ENCODE measurements at regions not wholly inside any gene's neighbourhood (a gene's known extent, or its start where the extent isn't known, plus 50 kb on each side); places are given as distances from the start of the nearest gene placed in this dataset.
A peak's percentile ranks its signal among the peaks of the same experiment; 100 is the strongest.

DNA sequence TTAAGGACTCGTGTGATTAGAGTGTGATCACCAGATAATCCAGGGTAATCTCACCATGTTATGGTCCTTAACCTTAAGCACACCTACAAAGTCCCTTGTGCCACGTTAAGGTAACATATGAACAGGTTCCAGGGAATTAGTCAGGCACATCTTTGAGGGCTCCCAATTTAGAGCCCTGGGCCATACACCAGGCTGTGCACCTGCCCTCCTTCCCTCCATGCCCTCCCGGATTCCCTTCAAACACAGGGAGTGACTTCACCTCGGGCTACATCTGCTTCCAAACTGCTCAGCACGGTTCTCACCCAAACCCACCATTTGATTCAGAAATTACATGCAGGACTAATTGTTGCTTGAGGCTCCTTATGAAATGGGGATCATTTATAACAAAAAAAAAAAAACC, 93.9 kb upstream of the HABP2 start:
- no peak for DNase-seq (ENCODE audit: low spot score)
- Mint-ChIP-seq H3K9me3 (ENCODE audit: low read depth) (peaks cover 7% of the 10 kb centered on the region), H3K4me3 (ENCODE audit: unreplicated experiment) (no peak overlapping the region), H3K4me1 (ENCODE audit: low read depth) (peaks cover 11% of the 10 kb centered on the region), H3K36me3 (ENCODE audit: low read depth) (no peaks in the 10 kb centered on the region), H3K27ac (ENCODE audit: unreplicated experiment) (no peak overlapping the region), H3K27me3 (ENCODE audit: low read depth) (peaks cover 15% of the 10 kb centered on the region)
- TF ChIP-seq, protein P1, sequence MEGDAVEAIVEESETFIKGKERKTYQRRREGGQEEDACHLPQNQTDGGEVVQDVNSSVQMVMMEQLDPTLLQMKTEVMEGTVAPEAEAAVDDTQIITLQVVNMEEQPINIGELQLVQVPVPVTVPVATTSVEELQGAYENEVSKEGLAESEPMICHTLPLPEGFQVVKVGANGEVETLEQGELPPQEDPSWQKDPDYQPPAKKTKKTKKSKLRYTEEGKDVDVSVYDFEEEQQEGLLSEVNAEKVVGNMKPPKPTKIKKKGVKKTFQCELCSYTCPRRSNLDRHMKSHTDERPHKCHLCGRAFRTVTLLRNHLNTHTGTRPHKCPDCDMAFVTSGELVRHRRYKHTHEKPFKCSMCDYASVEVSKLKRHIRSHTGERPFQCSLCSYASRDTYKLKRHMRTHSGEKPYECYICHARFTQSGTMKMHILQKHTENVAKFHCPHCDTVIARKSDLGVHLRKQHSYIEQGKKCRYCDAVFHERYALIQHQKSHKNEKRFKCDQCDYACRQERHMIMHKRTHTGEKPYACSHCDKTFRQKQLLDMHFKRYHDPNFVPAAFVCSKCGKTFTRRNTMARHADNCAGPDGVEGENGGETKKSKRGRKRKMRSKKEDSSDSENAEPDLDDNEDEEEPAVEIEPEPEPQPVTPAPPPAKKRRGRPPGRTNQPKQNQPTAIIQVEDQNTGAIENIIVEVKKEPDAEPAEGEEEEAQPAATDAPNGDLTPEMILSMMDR (IDR thresholded peaks at IDR 0.05): no peak

GRCh38 chr10:113459626-113460280, 93.1 kb upstream of the HABP2 start:
- peaks cover 15% of the 10 kb centered on the region for H3K27me3 Mint-ChIP-seq (ENCODE audit: low read depth)
- H3K27ac Mint-ChIP-seq (ENCODE audit: unreplicated experiment): no peak overlapping the region
- peaks cover 7% of the 10 kb centered on the region for H3K9me3 Mint-ChIP-seq (ENCODE audit: low read depth)
- peaks cover 8% of the 10 kb centered on the region for H3K4me1 Mint-ChIP-seq (ENCODE audit: low read depth)
- TF ChIP-seq, protein P1 (IDR thresholded peaks at IDR 0.05): no peak
- H3K36me3 Mint-ChIP-seq (ENCODE audit: low read depth): no peaks in the 10 kb centered on the region
- no peak overlapping the region for H3K4me3 Mint-ChIP-seq (ENCODE audit: unreplicated experiment)
- no peak for DNase-seq (ENCODE audit: low spot score)

DNA sequence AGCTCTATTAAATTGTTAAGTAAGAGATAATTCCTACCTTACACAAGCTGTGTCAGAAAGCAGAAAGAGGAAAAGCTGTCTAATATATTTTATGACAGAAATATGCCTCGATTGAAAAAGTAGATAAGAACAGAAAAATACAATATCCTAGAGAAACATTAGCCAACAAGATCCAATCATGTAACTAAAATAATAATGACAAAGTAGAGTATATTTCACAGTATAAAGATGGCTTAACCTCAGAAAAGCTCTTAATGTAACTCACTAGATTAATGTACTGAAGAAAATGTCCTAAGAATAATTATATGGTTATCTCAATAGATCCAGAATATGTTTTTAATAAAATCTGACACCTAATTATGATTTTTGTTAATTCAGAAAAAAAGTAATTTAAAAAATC, 89.8 kb upstream of the HABP2 start:
- Mint-ChIP-seq H3K36me3 (ENCODE audit: low read depth) (no peaks in the 10 kb centered on the region), H3K9me3 (ENCODE audit: low read depth) (peaks cover 3% of the 10 kb centered on the region), H3K4me3 (ENCODE audit: unreplicated experiment) (no peak overlapping the region), H3K27me3 (ENCODE audit: low read depth) (peaks cover 15% of the 10 kb centered on the region), H3K27ac (ENCODE audit: unreplicated experiment) (no peak overlapping the region), H3K4me1 (ENCODE audit: low read depth) (peaks cover 8% of the 10 kb centered on the region)
- no peak for DNase-seq (ENCODE audit: low spot score)
- TF ChIP-seq, protein P1 (IDR thresholded peaks at IDR 0.05): no peak

DNA sequence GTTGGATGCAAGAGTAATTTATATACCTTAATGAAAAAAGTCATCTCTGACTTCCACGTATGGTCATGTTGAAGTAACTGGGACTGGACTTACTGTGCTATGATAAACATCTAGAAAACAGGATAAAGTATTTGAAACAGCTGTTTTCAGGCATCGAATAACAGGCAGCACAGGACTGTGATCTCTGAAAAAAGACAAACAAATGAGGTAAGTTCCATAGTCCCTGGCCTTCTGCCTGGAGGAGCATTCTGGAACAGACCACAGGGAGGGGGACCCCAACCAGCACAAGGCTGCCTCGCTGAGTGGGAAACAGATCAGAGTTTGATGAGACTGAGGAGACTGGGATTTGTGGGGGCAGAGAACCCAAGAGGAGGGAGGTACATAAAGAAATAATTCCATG, 89.1 kb upstream of the HABP2 start:
- peak overlapping the region; percentile 11 for H3K27ac Mint-ChIP-seq (ENCODE audit: unreplicated experiment)
- peaks cover 8% of the 10 kb centered on the region for H3K4me1 Mint-ChIP-seq (ENCODE audit: low read depth)
- H3K4me3 Mint-ChIP-seq (ENCODE audit: unreplicated experiment): no peak overlapping the region
- no peak for DNase-seq (ENCODE audit: low spot score)
- peaks cover 3% of the 10 kb centered on the region for H3K9me3 Mint-ChIP-seq (ENCODE audit: low read depth)
- TF ChIP-seq, protein P1 (IDR thresholded peaks at IDR 0.05): no peak
- H3K36me3 Mint-ChIP-seq (ENCODE audit: low read depth): no peaks in the 10 kb centered on the region
- H3K27me3 Mint-ChIP-seq (ENCODE audit: low read depth): peaks cover 13% of the 10 kb centered on the region

- Mint-ChIP-seq H3K27ac (ENCODE audit: unreplicated experiment) (no peak overlapping the region), H3K4me3 (ENCODE audit: unreplicated experiment) (no peak overlapping the region), H3K27me3 (ENCODE audit: low read depth) (no peaks in the 10 kb centered on the region), H3K4me1 (ENCODE audit: low read depth) (peaks cover 22% of the 10 kb centered on the region), H3K36me3 (ENCODE audit: low read depth) (peaks cover 3% of the 10 kb centered on the region), H3K9me3 (ENCODE audit: low read depth) (peaks cover 13% of the 10 kb centered on the region)
- TF ChIP-seq, protein P1 (IDR thresholded peaks at IDR 0.05): no peak
- no peak for DNase-seq (ENCODE audit: low spot score)
Observed at GRCh38 chr10:113469796-113470195, 83.1 kb upstream of the HABP2 start.
